KG1 (cell line): ENCODE measurements at regions not wholly inside any gene's neighbourhood (a gene's known extent, or its start where the extent isn't known, plus 50 kb on each side); places are given as distances from the start of the nearest gene placed in this dataset.

Source experiments
- DNase-seq: peaks from one replicate; lab custom pipeline; 2025; lab: John Stamatoyannopoulos, UW

DNA sequence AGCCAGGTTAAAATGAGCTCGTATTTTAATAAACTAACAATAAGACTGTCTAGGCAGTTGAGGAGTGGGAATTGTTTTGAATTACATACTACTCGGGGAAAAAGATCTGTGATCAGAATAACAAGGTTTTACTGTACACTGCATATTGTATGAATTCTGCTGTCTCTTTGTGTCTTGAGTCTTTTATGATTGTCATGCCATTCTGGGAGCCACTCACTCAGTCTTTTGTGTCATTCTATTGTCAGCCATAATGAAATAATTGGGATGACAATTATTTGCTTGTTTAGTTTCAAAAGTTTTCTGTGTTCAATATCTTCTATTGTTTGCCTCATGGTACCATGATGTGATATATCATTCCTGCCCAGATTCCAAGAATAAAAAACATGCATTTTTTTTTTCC lies 339.6 kb upstream of the TBL1XR1 start:
- no peak for DNase-seq

DNA sequence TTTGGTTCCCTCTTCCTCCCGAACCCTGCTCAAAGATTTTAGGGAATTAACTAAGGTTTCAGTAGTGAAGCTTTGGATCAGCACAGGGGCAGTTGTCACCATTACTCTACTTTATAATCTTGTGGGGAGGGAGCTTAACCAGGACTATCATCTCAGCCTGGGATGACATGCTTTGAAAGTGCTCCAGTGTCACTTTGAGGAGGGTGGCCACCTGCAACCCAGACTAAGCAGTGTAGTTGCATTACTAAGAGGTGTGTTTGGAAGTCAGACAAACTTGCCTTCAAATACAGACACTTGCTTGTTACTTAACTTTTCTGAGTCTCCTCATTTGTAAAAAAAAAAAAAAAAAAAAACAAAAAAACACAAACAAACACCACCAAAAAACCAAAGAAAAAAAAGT lies 340.3 kb upstream of the TBL1XR1 start:
- DNase-seq, result no peak

DNA sequence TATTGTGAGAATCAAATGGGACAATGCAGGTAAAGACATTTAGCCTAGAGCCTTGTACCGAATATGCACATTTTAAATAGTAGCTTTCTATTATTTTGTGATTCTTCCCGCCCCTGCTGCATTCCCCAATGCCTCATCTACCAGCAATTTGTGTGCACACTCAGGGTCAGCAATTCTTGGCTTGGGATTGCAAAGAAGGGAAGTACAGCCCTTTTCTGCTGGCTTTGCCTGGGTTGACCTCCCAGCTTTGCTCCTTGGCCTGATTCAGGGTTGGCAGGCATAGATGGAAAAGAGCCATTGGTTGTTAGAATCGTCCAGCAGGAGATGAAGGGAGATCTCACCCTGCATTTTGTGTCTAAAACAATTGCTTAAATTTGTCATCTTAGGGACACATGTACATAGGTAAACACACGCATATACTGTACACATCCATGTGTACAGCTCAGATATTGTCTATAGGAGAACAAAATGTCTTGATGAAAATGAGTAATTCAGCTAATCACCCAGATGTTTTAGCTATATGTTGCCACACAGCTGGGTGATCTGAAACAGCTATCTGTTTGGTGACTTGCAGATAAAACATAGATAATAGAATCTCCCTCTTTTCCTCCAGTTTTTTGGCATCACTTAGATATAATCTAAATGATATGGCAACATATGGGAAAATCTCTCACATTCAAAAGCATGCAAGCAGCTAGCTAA lies 340.9 kb upstream of the TBL1XR1 start:
- DNase-seq, result no peak

DNA sequence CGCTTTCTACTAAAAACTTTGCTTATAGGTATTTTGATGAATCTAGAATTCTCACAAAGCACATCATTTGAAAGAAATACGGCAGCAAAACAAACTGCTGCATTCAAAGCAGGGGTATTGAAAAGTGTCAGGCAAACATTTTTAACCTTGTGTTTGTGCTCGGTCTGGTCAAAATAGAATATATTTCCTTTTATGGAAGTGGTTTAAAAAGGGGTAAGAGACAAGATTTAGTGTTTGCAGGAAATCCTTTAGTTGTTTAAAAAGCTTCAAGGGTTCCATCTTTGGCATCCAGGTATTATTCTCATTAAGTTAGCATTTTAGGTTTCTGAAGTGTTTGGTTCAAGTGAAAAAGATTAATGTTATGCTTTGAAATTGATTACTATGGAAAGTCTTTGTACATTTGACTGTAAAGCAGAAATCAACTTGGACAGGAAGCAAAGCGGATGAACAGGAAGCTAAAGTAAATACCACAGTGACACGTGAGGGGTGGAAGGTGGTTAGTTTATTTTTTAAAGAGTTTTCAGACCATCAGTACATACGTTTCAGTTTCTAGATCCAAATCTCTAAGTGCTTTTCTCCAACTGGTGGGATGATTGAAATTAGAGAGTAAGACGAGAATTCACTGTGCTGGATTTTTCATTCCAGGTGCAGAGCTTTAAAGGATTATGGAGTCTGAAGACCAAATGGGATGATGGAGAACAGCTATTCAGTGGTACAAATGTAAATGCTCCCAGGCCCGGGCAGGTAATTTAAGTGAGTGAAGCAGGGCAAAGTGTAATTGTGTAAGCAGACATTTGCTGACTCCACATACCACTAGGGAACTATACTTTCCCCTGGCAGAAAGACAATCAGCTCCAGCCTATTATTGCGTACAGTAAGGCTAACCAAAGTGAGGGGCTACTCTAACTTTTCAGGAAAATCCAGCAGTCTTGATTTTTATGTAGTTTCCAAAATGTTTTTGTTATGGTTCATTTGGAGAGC lies 341.8 kb upstream of the TBL1XR1 start:
- peak; percentile 56 for DNase-seq

DNA sequence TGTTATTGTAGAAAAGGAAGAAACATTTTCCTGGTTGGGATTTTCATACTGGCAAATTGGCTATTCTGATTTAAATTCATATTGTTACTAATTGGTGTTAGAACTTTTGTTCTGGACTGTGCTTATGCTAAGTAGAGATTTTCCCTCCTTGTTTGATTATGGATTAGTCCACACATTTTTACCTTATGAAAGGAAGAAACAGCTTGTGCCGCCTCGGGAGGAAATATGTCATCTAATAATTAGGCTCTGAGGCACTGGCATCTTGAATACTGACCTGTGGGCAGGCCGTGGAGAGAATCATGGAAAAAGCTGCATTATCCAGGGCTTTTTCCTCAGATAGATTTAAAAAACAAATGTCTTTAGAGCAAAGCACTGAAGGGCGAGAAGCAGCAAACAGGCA lies 344.3 kb upstream of the TBL1XR1 start:
- DNase-seq, result no peak

DNA sequence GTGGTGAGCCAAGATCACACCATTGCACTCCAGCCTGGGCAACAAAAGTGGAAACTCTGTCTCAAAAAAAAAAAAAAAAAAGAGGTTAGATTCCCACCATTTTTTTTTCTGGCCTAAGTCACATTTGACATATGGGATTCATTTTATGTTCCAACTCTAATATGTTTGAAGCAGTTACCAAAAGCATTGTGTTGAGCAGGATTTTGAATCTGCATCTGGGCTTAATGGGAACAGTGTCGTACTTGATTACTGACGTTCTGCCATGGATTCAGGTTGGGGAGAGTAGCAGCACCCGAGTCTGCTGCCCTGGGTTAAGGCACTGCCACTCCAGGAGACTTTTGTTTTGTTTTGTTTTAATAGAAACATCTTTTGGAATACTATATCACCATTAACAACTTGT lies 348.7 kb upstream of the TBL1XR1 start:
- DNase-seq, result no peak

DNA sequence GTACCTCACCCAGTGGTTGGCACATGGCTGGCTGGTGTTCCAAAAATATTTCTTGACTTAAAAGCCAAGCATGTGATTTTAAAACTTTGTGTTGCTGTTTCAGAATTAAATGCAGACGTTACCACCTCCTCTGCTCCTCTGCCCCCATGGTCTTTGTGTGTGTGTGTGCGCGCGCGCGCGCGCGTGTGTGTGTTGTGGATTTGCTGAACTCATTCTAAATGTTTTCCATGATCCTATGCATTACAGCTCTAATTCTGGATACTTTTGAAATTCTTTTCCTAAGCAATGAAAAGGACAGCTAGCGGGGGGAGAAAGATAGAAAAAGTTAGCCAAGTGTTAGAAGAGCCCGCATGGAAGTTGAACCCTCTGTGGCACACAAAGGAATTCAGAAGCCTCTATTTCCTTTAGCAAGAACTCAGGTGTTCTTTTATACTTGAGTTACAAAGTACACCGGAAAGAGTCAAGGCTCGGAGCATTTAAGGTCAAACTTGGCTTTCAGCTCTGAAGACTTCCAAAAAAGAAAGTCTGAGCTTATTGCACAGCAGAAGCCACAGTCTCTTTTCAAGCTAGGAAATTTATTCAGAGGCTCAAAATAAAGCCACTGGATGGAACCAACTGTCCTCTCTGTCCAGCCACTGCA lies 350.5 kb upstream of the TBL1XR1 start:
- DNase-seq, result no peak

DNA sequence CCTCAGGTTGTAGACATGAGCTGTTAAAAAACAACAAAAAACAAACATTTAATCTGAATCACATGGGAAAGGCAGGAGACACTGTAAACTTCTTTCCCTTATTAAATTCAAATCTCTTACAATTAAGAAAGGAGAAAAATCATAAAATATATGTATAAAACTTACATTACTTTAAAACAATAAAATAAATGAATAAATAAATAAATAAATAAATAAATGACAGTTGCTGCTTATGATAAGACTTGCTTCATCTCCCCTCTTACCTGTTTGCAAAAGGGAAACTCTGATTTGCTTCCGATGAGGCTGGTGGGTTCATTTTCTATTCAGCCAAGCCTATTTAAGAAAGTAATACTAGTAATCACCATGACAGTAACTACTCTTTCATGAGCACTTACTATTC lies 353.4 kb upstream of the TBL1XR1 start:
- no peak for DNase-seq

DNA sequence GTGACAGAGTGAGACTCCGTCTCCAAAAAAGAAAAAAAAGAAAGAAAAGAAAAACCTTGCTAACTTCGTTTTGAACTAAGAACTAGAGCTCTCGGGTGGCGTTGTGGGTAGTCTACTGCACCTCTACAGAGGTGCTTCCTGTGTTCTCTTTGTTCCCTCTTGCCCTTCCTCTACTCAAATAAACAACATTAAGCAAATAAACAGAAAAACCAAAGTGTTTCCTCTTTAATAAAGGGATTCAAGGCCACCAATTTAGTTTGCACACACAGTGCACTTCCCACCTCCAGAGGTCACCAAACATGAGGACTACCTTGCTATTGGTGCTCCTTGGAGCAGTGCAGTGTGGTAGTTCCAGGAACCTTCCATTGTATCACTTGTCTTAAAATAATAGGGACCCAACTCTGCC lies 354.2 kb upstream of the TBL1XR1 start:
- no peak for DNase-seq

DNA sequence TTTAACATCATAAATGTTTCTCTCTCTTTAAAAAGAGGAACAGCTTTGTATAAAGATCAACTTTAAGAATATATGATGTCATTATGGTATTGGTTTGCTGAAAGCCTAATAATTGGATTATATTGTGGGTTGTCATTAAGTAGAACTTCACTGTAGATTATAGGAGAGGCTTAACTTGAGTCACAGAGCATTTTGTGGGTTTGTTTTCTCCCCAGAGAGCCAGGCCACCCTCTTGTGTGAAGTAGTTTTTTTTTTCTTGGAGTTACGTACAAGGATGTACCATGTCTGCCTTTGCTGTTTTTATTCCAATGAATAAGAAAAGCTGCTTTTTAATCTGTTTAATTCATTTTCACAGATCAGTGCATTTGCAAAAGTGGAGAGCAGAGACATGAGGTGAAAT lies 354.8 kb upstream of the TBL1XR1 start:
- no peak for DNase-seq

DNA sequence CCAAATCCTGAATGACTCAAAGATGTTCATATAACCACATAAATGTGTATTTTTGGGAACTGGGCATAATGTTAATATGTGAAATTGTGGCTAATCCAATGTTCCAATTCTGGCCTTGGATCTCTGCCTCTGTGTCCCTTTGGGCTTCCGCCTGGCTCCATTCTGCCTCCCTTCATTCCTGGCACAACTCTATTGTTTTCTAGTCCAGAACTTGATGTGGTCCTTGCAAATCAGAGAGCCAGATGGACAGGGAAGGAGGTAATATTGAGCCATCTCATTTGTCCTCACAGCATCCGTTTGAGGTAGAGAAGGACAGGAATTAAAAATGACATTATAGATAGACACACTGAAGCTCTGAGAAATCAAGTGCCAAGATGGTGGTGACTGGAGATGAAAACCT lies 355.7 kb upstream of the TBL1XR1 start:
- DNase-seq, result no peak

DNA sequence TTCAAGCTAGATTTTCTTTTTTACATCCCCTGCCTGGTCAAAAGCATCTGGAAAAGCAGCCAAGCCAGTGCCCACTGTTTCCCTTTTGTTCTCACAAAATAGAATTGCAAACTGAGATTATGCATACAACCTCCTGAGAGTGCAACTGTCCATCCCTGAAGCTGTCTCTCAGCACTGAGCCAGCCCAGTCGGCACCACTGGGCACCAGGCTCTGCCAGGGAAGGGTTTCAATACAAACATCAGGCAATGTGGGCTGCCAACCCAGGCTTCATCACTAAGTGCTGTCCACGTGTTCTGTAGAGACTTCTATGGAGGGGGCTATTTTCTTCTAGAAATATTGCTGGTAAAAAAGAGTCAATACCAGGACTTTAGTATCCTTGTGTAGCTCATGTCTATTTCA lies 356.3 kb upstream of the TBL1XR1 start:
- no peak for DNase-seq

DNA sequence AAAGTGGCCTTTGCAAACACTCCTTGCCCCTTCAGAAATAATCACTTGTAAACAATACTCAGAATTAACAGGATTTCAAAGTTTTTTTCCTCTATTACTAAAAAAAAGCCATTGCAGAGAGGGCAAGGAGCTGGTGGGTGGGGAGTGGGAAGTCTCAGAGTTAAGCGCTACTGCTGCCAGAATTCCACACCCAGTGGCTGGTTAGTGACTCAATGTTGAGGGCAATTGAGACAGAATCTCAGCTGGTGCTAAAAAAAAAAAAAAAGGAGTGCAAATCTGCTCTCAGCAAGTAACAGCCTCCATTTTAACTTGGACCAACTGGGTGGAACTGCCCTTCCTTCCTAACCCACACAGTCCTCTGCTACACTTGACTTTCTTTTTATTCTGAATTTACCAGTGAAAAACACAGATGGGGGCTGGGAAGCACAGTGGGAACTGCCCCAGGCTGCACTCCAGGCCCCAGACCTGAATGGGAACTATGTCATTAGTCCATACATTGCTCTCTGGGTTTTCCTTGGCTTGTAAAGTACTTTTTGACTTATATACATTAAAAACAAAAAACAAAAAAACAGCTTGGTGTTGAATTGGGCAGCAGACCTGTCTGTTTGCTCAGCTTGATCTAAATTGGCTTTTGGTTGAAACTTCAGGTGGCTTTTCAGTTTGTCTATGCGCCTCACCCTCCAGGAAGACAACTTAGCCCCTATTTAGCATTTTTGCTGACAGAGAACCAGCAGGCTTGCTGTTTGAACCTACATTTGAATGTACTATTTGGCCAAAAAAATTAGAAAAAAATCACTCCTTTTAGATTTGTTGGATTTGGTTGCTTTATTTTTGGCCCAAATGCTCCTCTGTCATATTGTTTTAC lies 357.8 kb upstream of the TBL1XR1 start:
- no peak for DNase-seq

DNA sequence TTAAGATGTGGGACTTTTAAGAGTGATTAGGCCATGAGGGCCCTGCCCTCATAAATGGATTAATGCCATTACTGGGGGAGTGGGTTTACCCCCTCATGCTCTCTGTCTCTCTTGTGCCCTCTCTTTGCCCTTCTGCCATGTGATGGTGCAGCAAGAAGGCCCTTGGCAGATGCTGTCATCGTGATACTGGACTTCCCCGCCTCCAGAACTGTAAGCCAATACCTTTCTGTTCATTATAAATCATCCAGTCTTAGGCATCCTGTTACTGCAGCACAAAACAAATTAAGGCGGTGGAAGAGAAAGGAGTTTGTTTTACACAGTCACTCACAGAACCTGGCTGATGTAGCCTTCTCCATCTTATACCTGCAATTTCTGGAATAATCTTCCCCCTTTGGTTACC lies 360.3 kb upstream of the TBL1XR1 start:
- DNase-seq, result no peak

DNA sequence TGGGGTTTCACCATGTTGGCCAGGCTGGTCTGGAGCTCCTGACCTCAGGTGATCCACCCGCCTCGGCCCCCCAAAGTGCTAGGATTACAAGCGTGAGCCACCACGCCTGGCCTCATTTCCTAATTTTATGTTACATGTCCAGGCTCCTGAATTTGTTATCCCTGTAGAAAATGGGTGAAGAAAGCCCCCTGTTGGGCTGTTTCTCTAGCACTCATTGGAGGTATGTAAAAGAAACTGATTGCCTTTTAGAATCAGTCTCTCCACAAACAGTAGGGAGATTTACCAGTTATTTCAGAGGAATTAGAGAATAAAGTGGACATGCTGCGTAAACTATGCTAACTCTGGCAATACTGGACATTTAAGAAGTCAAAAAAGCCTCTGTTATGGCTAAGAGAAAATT lies 364.1 kb upstream of the TBL1XR1 start:
- DNase-seq, result no peak

DNA sequence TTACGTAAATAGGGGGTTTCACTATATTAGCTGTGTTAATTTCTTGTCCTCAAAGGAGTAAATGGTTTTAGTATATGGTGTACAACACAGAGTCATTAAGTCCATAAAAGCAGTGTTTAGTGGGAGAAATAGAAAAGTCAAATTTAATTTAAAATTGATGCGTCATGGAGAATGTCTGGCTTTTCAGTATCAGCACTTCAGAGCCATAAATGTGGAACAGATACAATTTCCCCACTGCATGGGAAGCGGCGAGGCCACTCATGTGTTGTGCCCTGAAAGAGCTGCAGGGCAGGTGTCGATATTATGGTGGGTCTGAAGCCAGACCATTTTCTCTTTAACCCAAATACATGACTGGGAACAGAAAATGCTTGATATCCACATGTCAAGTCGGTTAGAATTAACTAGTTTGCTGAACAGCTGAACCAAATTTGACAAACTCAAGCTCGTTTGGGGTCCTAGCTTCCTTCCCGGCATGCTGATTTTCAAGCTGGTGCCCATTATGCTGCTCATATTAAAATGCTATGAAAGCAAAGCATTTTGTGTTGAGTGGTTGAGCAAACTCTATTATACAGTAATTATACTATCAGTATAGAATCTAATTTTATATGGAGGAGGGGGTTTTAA lies 364.6 kb upstream of the TBL1XR1 start:
- DNase-seq, result no peak

DNA sequence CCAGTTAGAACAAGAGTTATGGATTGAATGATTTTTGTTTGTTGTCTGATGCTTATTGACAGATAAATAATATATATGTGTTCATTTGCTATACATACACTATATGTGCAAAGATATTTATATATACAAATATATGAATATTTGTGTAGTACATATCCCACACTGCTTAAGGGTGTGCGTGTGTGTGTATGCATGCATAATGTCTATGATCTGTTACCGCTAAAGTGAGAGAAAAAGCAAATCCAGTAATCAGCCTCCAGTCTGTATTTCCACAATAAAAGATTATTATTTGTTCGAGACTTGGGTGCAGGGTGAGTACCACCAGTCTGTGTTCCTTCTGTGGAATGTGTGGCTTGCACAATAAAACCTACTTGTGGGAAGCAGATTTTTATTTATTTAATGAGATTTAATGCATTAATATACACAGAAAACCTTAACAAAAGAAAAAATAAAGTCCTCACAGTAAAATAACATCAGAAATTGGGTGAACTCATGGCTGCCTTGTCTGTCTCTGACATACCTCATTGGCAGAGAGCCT lies 366.0 kb upstream of the TBL1XR1 start:
- no peak for DNase-seq

DNA sequence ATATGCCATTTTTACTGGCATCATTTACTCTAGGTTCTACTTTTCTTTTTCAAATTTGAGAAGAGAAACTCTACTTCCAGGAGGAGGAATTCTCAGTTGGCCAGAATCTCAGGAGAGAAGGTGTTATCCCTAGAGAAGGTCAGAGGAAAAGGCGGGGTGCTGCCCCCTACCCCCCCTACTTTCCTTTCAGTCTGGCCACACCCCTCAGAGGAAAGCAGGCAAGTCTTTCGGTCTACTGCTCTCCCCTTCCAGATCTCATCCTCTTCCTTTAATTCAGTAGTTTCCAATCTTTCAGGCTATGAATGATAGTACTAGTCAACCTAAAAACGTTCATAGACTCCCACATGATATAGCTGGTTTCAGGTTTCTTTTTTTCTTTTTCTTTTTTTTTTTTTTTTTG lies 366.5 kb upstream of the TBL1XR1 start:
- no peak for DNase-seq

DNA sequence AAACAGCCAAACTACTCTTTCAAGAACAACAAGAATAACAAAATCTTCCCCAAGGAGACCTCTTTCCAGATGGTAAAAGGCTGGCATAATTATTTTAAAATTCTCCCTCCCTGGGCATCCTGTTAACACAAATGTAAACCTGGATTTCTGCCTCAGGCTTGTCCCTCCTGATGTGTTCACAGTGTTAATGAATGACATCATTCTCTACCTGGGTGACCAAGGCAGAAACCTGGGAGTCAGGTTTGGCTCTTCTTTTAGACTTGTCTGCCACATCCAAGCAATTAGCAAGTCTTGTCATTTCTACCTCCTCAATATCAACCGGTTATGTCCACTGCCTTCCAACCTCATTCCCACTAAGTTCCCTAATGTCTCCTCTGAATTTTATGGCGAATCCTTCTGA lies 368.7 kb upstream of the TBL1XR1 start:
- DNase-seq, result no peak

DNA sequence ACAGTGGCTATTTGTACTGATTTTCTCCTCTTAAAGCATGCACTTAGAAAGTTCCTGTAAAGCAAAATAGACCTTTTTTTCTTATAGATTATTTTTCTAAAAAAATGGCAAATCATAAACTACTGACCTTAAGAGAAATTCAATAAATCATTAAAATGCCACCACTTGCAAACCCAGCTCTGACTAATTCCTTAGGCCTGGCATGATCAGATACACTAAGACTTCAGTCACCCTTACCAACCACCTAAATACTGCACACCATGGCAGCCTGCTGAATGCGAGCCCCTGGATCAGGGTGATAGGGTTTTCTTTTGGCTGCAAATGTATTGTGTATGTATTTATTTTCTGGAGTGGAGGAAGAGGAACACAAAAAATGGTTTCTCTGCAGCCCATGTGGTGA lies 370.6 kb upstream of the TBL1XR1 start:
- no peak for DNase-seq

DNA sequence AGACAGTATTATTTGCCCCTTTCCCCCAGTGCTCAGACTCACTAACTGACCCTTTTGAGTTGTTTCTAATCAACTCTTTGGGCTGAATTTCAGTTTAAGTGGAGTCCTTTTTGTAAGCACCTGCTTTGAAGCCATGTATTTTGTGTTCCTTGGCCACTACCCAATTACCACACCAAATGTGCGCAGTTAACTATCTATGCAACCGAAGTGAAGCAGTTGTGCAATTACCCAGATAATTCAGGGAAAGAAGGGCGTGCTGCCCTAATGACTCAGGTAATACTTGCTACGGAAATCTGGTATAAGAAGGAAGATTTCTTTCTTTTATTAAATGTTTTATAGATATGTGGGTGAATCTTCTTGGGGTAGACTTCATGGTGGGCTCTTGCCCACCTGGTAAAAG lies 371.9 kb upstream of the TBL1XR1 start:
- no peak for DNase-seq
